ENCODE measurements at regions not wholly inside any gene's neighbourhood (a gene's known extent, or its start where the extent isn't known, plus 50 kb on each side); places are given as distances from the start of the nearest gene placed in this dataset.

DNA sequence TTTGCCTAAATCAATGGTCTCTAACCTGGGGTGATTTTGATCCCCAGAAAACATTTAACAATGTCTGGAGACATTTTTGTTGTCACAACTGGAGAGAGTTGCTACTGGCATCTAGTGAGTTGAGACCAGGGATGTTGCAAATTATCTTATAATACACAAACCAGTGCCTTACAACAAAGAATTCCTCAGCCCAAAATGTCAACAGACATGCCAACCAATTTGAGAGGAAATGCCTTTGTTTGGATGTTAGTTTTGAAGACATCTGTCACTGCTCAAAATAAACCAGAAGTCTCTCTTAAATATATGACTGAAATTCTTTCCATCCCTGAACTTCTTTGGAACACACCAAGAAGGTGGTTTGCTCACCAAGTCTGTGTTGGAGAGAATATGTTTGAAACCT lies 336.9 kb upstream of the ATP2B1 start:
- TF ChIP-seq CTCF (IDR thresholded peaks at IDR 0.05; ENCODE audit: insufficient read depth, low read length, poor library complexity, severe bottlenecking), result no peak
- TF ChIP-seq EZH2phosphoT487 (conservative IDR thresholded peaks at IDR 0.05; ENCODE audit: low read length), result no peak
